ENCODE measurements at regions not wholly inside any gene's neighbourhood (a gene's known extent, or its start where the extent isn't known, plus 50 kb on each side); places are given as distances from the start of the nearest gene placed in this dataset.

- TF ChIP-seq CTCF (IDR thresholded peaks at IDR 0.05) (no peak), POLR2A (IDR thresholded peaks at IDR 0.05) (no peak)
Observed at GRCh38 chr5:113660706-113661250, 147.3 kb downstream of the YTHDC2 start.
